DND-41 (cell line): ENCODE measurements at regions not wholly inside any gene's neighbourhood (a gene's known extent, or its start where the extent isn't known, plus 50 kb on each side); places are given as distances from the start of the nearest gene placed in this dataset.

Experiments used
- EZH2 ChIP-seq: IDR thresholded peaks from 3 replicates; pipeline ENCODE4 v1.6.1; 2012; ENCODE audit warnings: borderline replicate concordance, low read depth, mild to moderate bottlenecking, moderate library complexity, low read length, inconsistent platforms; ENCODE audit not compliant: severe bottlenecking
- TF ChIP-seq, protein P1 (sequence below): IDR thresholded peaks from 2 replicates; pipeline ENCODE4 v1.5.1; 2012; ENCODE audit warnings: borderline replicate concordance, low read length, moderate library complexity, mild to moderate bottlenecking; ENCODE audit not compliant: poor library complexity, severe bottlenecking; ENCODE audit errors: extremely low read depth

DNA sequence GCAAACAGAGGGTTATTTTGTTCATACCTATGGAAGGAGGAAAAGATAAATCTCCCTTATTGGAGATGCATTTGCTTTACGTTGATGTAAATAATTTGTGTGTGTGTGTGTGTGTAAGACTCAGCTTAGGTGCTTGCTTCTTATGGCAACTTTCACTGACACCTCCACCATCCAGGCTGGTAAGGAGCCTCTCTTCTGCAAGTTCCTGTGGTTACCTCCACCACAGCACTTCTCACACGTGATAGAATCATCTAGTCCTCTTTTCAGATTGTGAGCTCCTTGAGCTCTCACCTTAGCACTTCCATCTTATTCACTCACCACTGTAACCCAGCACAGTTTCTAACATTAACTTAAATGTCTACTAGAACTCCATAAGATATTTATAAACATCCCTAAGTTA, 553.7 kb downstream of the FGF13 start:
- TF ChIP-seq, protein P1, sequence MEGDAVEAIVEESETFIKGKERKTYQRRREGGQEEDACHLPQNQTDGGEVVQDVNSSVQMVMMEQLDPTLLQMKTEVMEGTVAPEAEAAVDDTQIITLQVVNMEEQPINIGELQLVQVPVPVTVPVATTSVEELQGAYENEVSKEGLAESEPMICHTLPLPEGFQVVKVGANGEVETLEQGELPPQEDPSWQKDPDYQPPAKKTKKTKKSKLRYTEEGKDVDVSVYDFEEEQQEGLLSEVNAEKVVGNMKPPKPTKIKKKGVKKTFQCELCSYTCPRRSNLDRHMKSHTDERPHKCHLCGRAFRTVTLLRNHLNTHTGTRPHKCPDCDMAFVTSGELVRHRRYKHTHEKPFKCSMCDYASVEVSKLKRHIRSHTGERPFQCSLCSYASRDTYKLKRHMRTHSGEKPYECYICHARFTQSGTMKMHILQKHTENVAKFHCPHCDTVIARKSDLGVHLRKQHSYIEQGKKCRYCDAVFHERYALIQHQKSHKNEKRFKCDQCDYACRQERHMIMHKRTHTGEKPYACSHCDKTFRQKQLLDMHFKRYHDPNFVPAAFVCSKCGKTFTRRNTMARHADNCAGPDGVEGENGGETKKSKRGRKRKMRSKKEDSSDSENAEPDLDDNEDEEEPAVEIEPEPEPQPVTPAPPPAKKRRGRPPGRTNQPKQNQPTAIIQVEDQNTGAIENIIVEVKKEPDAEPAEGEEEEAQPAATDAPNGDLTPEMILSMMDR = no peak
- no peak for TF ChIP-seq EZH2
